Stimulated activated CD4-positive, alpha-beta T cell treated with anti-CD3 and anti-CD28 coated beads, Interleukin-12 subunit alpha, Interleukin-12 subunit beta, amount 100 ng/mL, for 24 hours (primary cell): ENCODE measurements at regions not wholly inside any gene's neighbourhood (a gene's known extent, or its start where the extent isn't known, plus 50 kb on each side); places are given as distances from the start of the nearest gene placed in this dataset.

Source experiments
- DNase-seq, 2 experiments: peaks; one replicate each; pipeline ENCODE4 v3.0.0-alpha.2; 2020; ENCODE audit warnings: low read depth in 2 of 2

DNA sequence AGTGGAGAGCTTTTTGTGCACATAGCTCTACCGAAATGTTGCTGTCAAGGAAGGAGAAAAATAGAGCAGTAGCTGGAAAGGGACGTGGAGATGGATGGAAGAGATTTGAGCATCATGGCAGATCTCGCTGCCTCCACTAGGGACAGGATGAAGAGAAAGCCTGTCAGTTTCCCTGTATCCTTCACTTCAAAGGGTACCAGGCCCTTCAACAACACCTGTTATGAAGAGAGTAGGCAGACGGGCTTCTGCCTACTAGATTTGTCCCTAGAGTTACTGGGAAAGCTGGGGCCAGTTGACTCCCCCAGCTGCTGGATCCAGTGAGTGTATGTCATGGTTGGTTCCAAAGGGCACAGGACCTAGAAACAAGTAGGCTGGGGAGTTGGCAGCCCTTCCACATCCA, 150.8 kb downstream of the TLE3 start:
- no peak for DNase-seq

DNA sequence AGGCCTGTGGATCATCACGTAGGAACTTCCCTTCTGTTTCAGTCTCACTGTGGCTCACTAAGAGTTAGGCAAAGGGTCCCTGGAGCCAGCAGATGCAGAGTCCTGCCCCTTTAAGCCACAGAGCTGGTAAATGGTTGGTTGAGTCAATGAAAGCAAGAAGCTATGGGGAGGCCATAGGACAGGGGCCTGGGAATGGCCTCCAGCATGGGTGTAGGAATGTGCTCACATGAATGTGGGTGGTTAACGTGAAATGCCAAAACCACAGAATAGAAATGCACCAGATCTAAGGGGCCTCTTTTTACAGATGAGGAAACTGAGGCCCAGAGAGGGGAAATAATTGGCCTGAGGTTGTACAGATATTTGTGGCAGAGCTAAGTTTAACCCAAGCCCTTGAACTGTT, 150.3 kb downstream of the TLE3 start:
- no peak for DNase-seq

DNA sequence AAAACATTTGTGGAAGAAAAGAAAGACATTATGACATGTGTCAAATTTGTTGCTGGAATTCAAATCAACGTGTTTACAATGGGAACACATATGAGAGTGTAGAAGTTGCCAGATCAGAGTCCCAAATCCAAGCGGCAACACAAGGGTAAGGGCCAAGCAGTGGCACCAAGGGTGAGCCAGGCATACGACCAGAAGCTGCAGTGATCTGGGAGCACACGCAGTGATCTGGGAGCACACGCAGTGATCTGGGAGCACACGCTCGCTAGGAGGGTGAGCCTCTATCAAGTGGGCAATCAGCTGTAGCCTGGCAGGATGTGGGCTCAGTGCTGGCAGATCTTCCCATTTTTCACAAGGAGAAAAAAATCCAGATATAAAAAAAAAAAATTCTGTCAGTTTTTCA, 148.2 kb downstream of the TLE3 start:
- DNase-seq: no peak

DNA sequence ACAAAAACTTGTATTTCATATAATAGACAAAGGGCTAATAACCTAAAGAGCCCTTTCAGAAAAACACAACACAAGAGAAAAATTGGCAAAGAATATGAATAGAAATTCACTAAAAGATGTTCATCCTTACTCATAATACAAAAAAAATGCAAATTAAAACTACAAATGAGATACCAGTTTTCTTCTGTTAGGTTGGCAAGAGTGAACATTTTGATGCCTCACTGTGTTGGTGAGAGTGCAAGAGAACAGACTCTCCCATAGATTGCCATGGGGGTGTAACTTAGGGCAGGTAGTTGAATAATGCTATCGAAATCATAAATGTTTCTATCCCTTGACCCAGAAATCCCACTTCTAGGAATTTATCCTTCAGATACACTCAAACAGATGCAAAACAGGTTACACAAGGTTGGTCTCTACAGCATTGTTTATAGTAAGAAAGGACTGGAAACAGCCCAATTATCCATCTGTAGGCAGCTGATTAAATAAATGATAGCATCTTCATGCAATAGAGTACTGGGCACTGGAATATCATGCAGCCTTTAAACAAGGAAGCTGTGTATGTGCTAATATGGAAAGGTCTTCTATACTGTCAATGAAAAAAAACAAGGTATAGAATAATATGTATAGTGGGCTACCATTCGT, 146.3 kb downstream of the TLE3 start:
- no peak for DNase-seq

- DNase-seq: no peak
Observed at GRCh38 chr15:69951898-69952555, 145.7 kb downstream of the TLE3 start.

DNA sequence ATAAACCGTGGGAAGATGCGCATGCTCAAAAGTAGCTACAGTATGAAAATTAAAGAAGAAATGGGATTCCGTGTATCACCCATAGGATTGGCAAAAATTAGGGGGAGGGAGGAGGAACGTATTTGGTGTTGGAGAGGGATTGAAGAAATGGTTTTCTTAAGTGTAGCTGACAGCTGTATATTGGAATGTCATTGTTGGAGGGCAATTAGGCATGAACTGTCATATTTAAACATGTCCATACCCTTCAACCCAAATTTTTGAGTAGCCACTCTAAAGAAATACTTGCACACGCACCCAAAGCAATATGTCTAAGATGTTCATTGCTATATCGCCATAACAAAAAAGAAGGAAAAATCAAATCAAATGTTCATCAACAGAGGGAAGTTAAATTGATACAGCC, 144.7 kb downstream of the TLE3 start:
- DNase-seq: no peak

DNA sequence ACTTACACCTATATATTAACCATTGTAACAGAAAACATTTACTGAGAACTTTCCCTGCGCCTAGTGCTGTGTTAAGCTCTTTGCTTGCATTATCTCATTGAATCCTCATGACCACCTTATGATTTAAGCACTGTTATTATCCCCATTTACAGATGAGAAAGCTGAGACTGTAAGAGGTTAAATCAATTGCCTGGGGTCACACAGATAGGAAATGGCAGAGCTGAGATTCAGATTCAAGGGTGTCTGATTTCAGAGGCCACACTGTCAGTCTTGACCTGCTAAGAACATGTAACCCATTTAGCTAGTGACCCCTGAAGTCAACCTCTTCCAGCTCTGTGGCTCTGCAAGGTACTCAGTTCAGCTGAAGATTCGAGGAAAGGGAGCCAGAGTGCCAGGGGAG, 143.9 kb downstream of the TLE3 start:
- no peak for DNase-seq

DNA sequence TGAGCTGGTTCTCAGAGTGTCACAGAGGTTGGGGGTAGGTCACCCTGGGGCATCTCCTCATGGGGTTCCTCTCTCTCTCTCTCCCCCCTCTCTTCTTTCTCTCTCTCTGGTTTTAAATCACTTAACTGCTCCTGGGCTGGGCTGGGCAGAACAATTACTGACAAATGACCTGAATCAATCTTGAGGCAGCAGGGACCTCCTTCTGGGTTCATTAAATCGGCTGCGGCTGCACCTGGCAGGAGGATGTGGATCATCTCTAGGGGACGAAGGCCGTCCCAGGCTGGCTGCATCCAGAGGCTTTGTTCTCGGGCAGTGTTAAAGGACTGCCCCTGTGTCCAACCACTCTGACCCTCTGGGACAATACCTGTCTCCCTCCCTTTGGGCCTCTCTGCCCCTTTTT, 143.1 kb downstream of the TLE3 start:
- DNase-seq: no peak

GRCh38 chr15:69955240-69955894, 142.3 kb downstream of the TLE3 start:
- DNase-seq: no peak

- DNase-seq: no peak
Observed at GRCh38 chr15:69956417-69956816, 141.3 kb downstream of the TLE3 start.

DNA sequence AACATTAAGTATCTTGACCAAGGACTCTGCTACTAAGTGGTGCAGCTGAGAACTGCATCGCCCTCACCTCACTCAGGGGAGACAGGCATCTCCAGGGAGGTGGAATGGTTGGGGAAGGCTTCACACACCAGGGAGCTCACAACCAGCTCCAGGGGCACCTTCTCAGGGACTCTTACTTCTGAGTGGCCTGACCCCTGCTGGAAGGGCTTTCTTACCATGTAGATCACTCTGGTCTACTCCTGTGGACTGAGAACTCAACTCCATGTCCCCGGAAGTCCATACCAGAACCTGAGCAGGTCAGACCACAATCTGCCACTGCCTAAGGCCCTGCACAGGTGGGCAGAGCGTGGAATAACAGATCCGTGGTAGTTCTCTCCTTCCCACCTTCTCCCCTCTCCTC, 140.5 kb downstream of the TLE3 start:
- no peak for DNase-seq

DNA sequence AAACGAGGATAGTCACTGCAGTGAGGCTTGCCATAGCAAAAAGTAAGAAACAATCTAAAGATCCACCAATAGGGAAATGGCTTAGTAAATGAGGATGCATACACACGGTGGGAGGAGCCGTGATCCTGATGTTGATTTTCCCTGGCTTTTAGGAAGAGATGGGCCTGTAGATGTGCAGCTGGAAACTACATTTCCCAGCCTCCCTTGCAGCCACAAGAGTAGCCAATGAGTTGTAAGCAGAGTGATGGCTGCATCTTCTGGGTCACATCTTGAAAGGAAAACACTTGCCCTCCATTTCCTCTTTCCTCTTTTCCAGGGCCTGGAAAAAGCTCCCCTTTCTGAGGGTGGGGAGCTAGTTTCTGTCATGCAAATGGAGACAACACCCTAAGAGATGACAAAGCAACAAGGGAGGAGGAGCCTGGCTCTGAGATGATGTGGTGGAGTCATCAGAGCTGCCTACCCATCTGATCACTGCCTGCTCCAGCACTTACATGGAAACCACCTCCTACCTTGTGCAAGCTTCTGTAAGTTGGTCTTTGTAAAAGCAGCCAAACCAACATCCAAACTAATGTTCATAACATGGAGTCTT, 139.1 kb downstream of the TLE3 start:
- no peak for DNase-seq

GRCh38 chr15:69962561-69962960, 135.2 kb downstream of the TLE3 start:
- DNase-seq: no peak

- no peak for DNase-seq
Observed at GRCh38 chr15:69963385-69963784, 134.3 kb downstream of the TLE3 start.

- DNase-seq: no peak
Observed at GRCh38 chr15:69971771-69972170, 125.9 kb downstream of the TLE3 start.

DNA sequence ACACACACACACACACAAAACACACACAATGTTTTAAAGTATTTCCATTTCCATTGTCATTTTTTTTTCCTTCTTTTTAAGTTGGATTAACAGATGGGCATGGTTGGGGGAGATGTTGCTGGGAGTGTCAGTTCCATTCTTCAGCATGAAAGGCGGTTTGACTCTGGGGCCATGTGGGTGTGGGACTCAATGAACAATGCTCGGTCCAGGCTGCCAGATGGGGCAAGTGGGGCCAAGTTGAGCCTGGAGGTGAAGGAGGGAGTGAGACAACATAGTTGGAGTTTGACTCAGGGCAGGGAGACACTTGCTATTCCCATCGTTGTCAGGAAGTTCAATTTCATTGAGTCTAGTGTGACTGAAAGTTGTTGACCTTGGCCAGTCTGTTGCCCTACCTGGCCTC, 125.3 kb downstream of the TLE3 start:
- no peak for DNase-seq

- no peak for DNase-seq
Observed at GRCh38 chr15:69973102-69973714, 124.5 kb downstream of the TLE3 start.

- DNase-seq: no peak
Observed at GRCh38 chr15:69973880-69974279, 123.8 kb downstream of the TLE3 start.

- no peak for DNase-seq
Observed at GRCh38 chr15:69974321-69974720, 123.4 kb downstream of the TLE3 start.

DNA sequence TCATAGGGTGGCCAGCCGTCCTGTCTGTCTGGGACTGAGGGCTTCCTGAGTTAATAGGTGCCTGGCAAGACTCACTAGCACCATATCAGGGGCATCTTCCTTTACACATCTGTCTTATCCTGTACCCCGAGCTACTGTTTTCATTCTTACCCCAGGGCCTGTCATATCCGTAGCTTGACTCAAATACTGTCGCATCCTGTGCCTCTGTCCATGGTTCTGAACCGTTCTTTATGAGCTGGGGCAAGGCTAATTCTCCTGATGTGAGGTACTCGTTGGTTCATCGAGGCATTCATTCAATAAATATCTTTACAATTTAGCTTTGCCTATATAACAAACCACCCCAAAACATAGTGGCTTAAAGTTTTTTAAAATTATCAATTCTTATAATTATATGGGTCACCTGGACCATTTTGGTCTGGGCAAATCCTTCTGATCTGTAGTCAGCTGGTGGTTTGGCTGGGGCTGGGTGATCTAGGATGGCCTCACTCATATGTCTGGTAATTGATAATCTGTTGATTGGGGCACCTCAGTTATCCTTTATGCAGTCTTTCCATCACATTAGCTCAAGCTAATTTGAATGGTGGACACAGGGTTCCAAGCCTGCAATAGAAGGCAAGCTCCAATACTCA, 121.2 kb downstream of the TLE3 start:
- peak; percentile 8 to 34 for DNase-seq

GRCh38 chr15:69978603-69979002, 119.1 kb downstream of the TLE3 start:
- DNase-seq: no peak

DNA sequence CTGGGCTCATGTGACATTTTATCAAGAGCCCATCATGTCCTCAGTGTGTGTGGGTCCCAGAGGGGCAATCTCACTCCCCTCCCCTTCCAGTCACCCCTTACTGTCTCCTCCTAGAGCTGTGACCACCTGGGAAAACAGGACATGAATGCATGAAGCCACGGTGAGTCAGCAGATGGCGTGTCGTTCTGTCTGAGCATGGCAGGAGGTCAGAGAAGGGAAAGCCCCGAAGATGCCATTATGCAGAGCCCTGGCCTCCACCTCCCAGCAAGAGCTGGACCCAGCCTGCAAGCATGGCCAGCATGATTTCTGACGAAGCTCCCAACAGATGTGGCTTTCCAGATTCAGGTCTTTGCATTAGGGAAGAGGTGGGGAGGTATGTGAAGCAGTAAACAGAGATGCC, 118.5 kb downstream of the TLE3 start:
- DNase-seq: no peak
